OCI-LY7 (cell line): ENCODE measurements at regions not wholly inside any gene's neighbourhood (a gene's known extent, or its start where the extent isn't known, plus 50 kb on each side); places are given as distances from the start of the nearest gene placed in this dataset.

Source experiments
- BruUV-seq: library from RNA; stranded (reverse); fragments of 400-500 nt; replicated peaks from 2 replicates; lab custom pipeline; 2021; lab: Mats Ljungman, UMichigan
- CTCF ChIA-PET: fragments of 300-600 bp; sonication (Branson Sonifier 250); formaldehyde crosslinking; loops from one replicate; lab custom pipeline; 2022; ENCODE audit warnings: antibody characterized with exemption; ENCODE audit not compliant: unreplicated experiment; lab: Charles Lee
- POLR2A ChIA-PET: fragments of 300-600 bp; sonication (Branson Sonifier 250); formaldehyde crosslinking; loops from one replicate; lab custom pipeline; 2022; ENCODE audit warnings: antibody characterized with exemption; lab: Charles Lee
- DNase-seq: peaks from one replicate; pipeline ENCODE4 v3.0.0-alpha.2; 2015; ENCODE audit warnings: low spot score
- H2AFZ ChIP-seq: fragments of 200-600 bp; sonication (generic), shearing (Covaris generic); 2 replicates; pipeline ENCODE4 v1.6.1; 2014; ENCODE audit warnings: mild to moderate bottlenecking, antibody characterized with exemption, low read length, moderate library complexity
- H3K27ac ChIP-seq: fragments of 200-600 bp; sonication (generic); 2 replicates; pipeline ENCODE4 v1.5.1; 2014; ENCODE audit warnings: mixed run types, low read depth, mild to moderate bottlenecking, moderate library complexity, low read length, inconsistent platforms; ENCODE audit not compliant: poor library complexity, severe bottlenecking
- H3K36me3 ChIP-seq: fragments of 200-600 bp; sonication (generic); 2 replicates; pipeline ENCODE4 v1.6.1; 2014; ENCODE audit warnings: mild to moderate bottlenecking, antibody characterized with exemption, low read length, moderate library complexity, mixed read lengths; ENCODE audit not compliant: insufficient read depth
- H3K4me1 ChIP-seq: fragments of 200-600 bp; sonication (generic); 2 replicates; pipeline ENCODE4 v1.5.1; 2014; ENCODE audit warnings: mild to moderate bottlenecking, low read length; ENCODE audit not compliant: insufficient read depth, poor library complexity, severe bottlenecking
- H3K4me2 ChIP-seq: fragments of 200-600 bp; sonication (generic); 2 replicates; pipeline ENCODE4 v1.6.1; 2014; ENCODE audit warnings: mild to moderate bottlenecking, low read length
- H3K4me3 ChIP-seq: fragments of 200-600 bp; sonication (generic); 2 replicates; pipeline ENCODE4 v1.5.1; 2014; ENCODE audit warnings: mild to moderate bottlenecking, low read depth, low read length; ENCODE audit not compliant: poor library complexity, severe bottlenecking
- H3K79me2 ChIP-seq: fragments of 200-600 bp; sonication (generic); 2 replicates; pipeline ENCODE4 v1.6.1; 2016; ENCODE audit warnings: low read depth, mild to moderate bottlenecking, low read length, moderate library complexity, mixed read lengths; ENCODE audit not compliant: insufficient read depth
- H3K9me2 ChIP-seq: fragments of 200-600 bp; sonication (generic); 2 replicates; pipeline ENCODE4 v1.6.1; 2016; ENCODE audit warnings: mild to moderate bottlenecking, low read length, mixed read lengths; ENCODE audit not compliant: insufficient read depth
- H3K9me3 ChIP-seq: fragments of 200-600 bp; sonication (generic); 2 replicates; pipeline ENCODE4 v1.6.1; 2014; ENCODE audit warnings: mild to moderate bottlenecking, mixed run types, low read length, mixed read lengths
- H4K20me1 ChIP-seq: fragments of 200-600 bp; sonication (generic); 2 replicates; pipeline ENCODE4 v1.6.1; 2014; ENCODE audit warnings: mild to moderate bottlenecking, antibody characterized with exemption, low read length, moderate library complexity, mixed read lengths; ENCODE audit not compliant: insufficient read depth
- CTCF ChIP-seq: fragments of 200-600 bp; sonication (generic); conservative IDR thresholded peaks from 2 replicates; pipeline ENCODE4 v1.5.1; 2014; ENCODE audit warnings: mild to moderate bottlenecking, antibody characterized with exemption, low read length, moderate library complexity, mixed read lengths
- EZH2phosphoT487 ChIP-seq: fragments of 200-600 bp; sonication (generic); IDR thresholded peaks from 2 replicates; pipeline ENCODE4 v1.6.1; 2018; ENCODE audit warnings: low read depth, borderline replicate concordance, mild to moderate bottlenecking, mixed run types, antibody characterized with exemption, low read length, moderate library complexity, mixed read lengths
- intact Hi-C: fragments of 100-400 bp; cut with micrococcal nuclease; formaldehyde crosslinking; loops from one replicate; pipeline ENCODE4 v1.10.0; 2022; ENCODE audit not compliant: unreplicated experiment

GRCh38 chr5:39520232-39520572 lies 95.4 kb upstream of the DAB2 start:
- no peak overlapping the region for H3K4me3 ChIP-seq
- CTCF ChIA-PET: no interaction called here
- H2AFZ ChIP-seq: no peak overlapping the region
- no peaks in the 10 kb centered on the region for H3K9me3 ChIP-seq
- intact Hi-C loops: no loop called here
- no peaks in the 10 kb centered on the region for H3K79me2 ChIP-seq
- POLR2A ChIA-PET: no interaction called here
- no peaks in the 10 kb centered on the region for H3K4me1 ChIP-seq
- BruUV-seq: no TSS peak
- no peak for DNase-seq
- no peak overlapping the region for H3K4me2 ChIP-seq
- H4K20me1 ChIP-seq: no peaks in the 10 kb centered on the region
- no peak overlapping the region for H3K27ac ChIP-seq
- no peaks in the 10 kb centered on the region for H3K9me2 ChIP-seq
- TF ChIP-seq CTCF (no peak), EZH2phosphoT487 (no peak)
- H3K36me3 ChIP-seq: no peaks in the 10 kb centered on the region

GRCh38 chr5:39519566-39520231 lies 94.9 kb upstream of the DAB2 start:
- Histone ChIP-seq H2AFZ (no peak overlapping the region), H3K4me1 (no peaks in the 10 kb centered on the region), H3K4me2 (no peak overlapping the region), H3K4me3 (no peak overlapping the region), H3K79me2 (no peaks in the 10 kb centered on the region), H3K9me3 (no peaks in the 10 kb centered on the region), H3K36me3 (no peaks in the 10 kb centered on the region), H3K9me2 (no peaks in the 10 kb centered on the region), H4K20me1 (no peaks in the 10 kb centered on the region), H3K27ac (no peak overlapping the region)
- no TSS peak for BruUV-seq
- no peak for TF ChIP-seq CTCF
- no peak for TF ChIP-seq EZH2phosphoT487
- intact Hi-C loops: no loop called here
- DNase-seq: no peak
- ChIA-PET CTCF (no interaction called here), POLR2A (interaction anchor here (0.6 to 1.0 kb wide), 6 partner anchors 12 to 637 kb away, joined by 3 to 4 read pairs (median 4); no protein-coding TSS in a partner anchor)

- no peak overlapping the region for H3K4me3 ChIP-seq
- no peaks in the 10 kb centered on the region for H3K36me3 ChIP-seq
- no peak overlapping the region for H2AFZ ChIP-seq
- no peaks in the 10 kb centered on the region for H3K9me3 ChIP-seq
- H3K9me2 ChIP-seq: no peaks in the 10 kb centered on the region
- no peaks in the 10 kb centered on the region for H3K4me1 ChIP-seq
- H3K4me2 ChIP-seq: no peak overlapping the region
- no peaks in the 10 kb centered on the region for H4K20me1 ChIP-seq
- CTCF ChIA-PET: no interaction called here
- no peaks in the 10 kb centered on the region for H3K79me2 ChIP-seq
- POLR2A ChIA-PET: interaction anchor here (0.6 to 1.0 kb wide), 6 partner anchors 12 to 636 kb away, joined by 3 to 4 read pairs (median 4); no protein-coding TSS in a partner anchor
- TF ChIP-seq EZH2phosphoT487: no peak
- no peak for TF ChIP-seq CTCF
- H3K27ac ChIP-seq: no peak overlapping the region
- intact Hi-C loops: no loop called here
- no TSS peak for BruUV-seq
- no peak for DNase-seq
Observed at GRCh38 chr5:39519079-39519478, 94.3 kb upstream of the DAB2 start.
